ENCODE measurements at regions not wholly inside any gene's neighbourhood (a gene's known extent, or its start where the extent isn't known, plus 50 kb on each side); places are given as distances from the start of the nearest gene placed in this dataset.
"Not testable (repeated sequence)": the region's sequence is repeated elsewhere in the genome, so short reads cannot be mapped to it uniquely, and the experiment has no call there.

GRCh38 chr7:34333925-34334324 lies 324.1 kb upstream of the NPSR1 start:
- no peak for DNase-seq

- no peak for DNase-seq
These were observed 320.9 kb upstream of the NPSR1 start for GRCh38 chr7:34337163-34337562.

- no peak for DNase-seq
These were observed 319.0 kb upstream of the NPSR1 start for GRCh38 chr7:34338961-34339526.

- DNase-seq = no peak
These were observed 316.7 kb upstream of the NPSR1 start for GRCh38 chr7:34341326-34341725.

- DNase-seq = no peak
These were observed 315.6 kb upstream of the NPSR1 start for GRCh38 chr7:34342387-34342786.

GRCh38 chr7:34343667-34344066 lies 314.4 kb upstream of the NPSR1 start:
- DNase-seq = no peak

GRCh38 chr7:34354011-34354410 lies 304.0 kb upstream of the NPSR1 start:
- no peak for DNase-seq

- no peak for DNase-seq
These were observed 303.1 kb upstream of the NPSR1 start for GRCh38 chr7:34354899-34355298.

- DNase-seq = no peak
These were observed 300.9 kb upstream of the NPSR1 start for GRCh38 chr7:34357068-34357467.

GRCh38 chr7:34357946-34358345 lies 300.1 kb upstream of the NPSR1 start:
- no peak for DNase-seq

GRCh38 chr7:34358578-34358977 lies 299.4 kb upstream of the NPSR1 start:
- DNase-seq = not testable (repeated sequence)

- DNase-seq = no peak
These were observed 296.3 kb upstream of the NPSR1 start for GRCh38 chr7:34361663-34362250.

GRCh38 chr7:34362621-34363020 lies 295.4 kb upstream of the NPSR1 start:
- no peak for DNase-seq

GRCh38 chr7:34364130-34364529 lies 293.9 kb upstream of the NPSR1 start:
- no peak for DNase-seq

GRCh38 chr7:34365011-34365410 lies 293.0 kb upstream of the NPSR1 start:
- DNase-seq = no peak

- DNase-seq = no peak
These were observed 292.4 kb upstream of the NPSR1 start for GRCh38 chr7:34365611-34366010.

GRCh38 chr7:34371922-34372321 lies 286.1 kb upstream of the NPSR1 start:
- no peak for DNase-seq

GRCh38 chr7:34373940-34374339 lies 284.1 kb upstream of the NPSR1 start:
- no peak for DNase-seq

- DNase-seq = no peak
These were observed 275.7 kb upstream of the NPSR1 start for GRCh38 chr7:34382166-34382893.

GRCh38 chr7:34385384-34385783 lies 272.6 kb upstream of the NPSR1 start:
- no peak for DNase-seq

- no peak for DNase-seq
These were observed 268.5 kb upstream of the NPSR1 start for GRCh38 chr7:34389332-34390078.

GRCh38 chr7:34390103-34390502 lies 267.9 kb upstream of the NPSR1 start:
- no peak for DNase-seq

GRCh38 chr7:34392972-34393371 lies 265.0 kb upstream of the NPSR1 start:
- DNase-seq = no peak
